PC-3 (cell line): ENCODE measurements at regions not wholly inside any gene's neighbourhood (a gene's known extent, or its start where the extent isn't known, plus 50 kb on each side); places are given as distances from the start of the nearest gene placed in this dataset.
A peak's percentile ranks its signal among the peaks of the same experiment; 100 is the strongest.

Experiments used
- ATAC-seq: fragments of 200-7000 bp; cut with Tn5 transposase; 2 replicates; pipeline ENCODE4 v1.9.1; 2020; ENCODE audit warnings: mild to moderate bottlenecking, moderate library complexity
- BruUV-seq: library from RNA; stranded (reverse); fragments of 400-500 nt; replicated peaks from 2 replicates; lab custom pipeline; 2021; lab: Mats Ljungman, UMichigan
- CTCF ChIA-PET: fragments of 300-600 bp; sonication (Branson Sonifier 250); formaldehyde crosslinking; loops from one replicate; lab custom pipeline; 2022; ENCODE audit warnings: antibody characterized with exemption; lab: Charles Lee
- POLR2A ChIA-PET: fragments of 300-600 bp; sonication (Branson Sonifier 250); formaldehyde crosslinking; loops from one replicate; lab custom pipeline; 2022; ENCODE audit warnings: antibody characterized with exemption; ENCODE audit not compliant: unreplicated experiment; lab: Charles Lee
- DNase-seq: peaks from one replicate; pipeline ENCODE4 v3.0.0-alpha.2; 2015
- H2AFZ ChIP-seq: fragments of 300-600 bp; sonication (generic); 2 replicates; pipeline ENCODE4 v1.6.0; 2016; ENCODE audit warnings: antibody characterized with exemption, low read length
- H3F3A ChIP-seq: fragments of 300-600 bp; sonication (generic); one replicate; pipeline ENCODE4 v1.6.0; 2017; ENCODE audit warnings: antibody characterized with exemption, low read length, control low read depth, mild to moderate bottlenecking; ENCODE audit not compliant: unreplicated experiment
- H3K27ac ChIP-seq: fragments of 300-600 bp; sonication (generic); 2 replicates; pipeline ENCODE4 v1.5.1; 2016; ENCODE audit warnings: mild to moderate bottlenecking, low read length
- H3K27me3 ChIP-seq: fragments of 300-600 bp; sonication (generic); 2 replicates; pipeline ENCODE4 v1.6.1; 2016; ENCODE audit warnings: low read length, mixed read lengths
- H3K36me3 ChIP-seq: fragments of 300-600 bp; sonication (generic); 2 replicates; pipeline ENCODE4 v1.6.1; 2016; ENCODE audit warnings: low read depth, mixed run types, low read length, mixed read lengths
- H3K4me1 ChIP-seq: fragments of 300-600 bp; sonication (generic); 2 replicates; pipeline ENCODE4 v1.5.1; 2016; ENCODE audit warnings: low read length; ENCODE audit not compliant: insufficient read depth
- H3K4me2 ChIP-seq: fragments of 300-600 bp; sonication (generic); 2 replicates; pipeline ENCODE4 v1.6.0; 2016; ENCODE audit warnings: low read length
- H3K4me3 ChIP-seq: fragments of 300-600 bp; sonication (generic); 2 replicates; pipeline ENCODE4 v1.5.1; 2016; ENCODE audit warnings: mild to moderate bottlenecking, low read length, mixed read lengths
- H3K79me2 ChIP-seq: fragments of 300-600 bp; sonication (generic); 2 replicates; pipeline ENCODE4 v1.6.1; 2017; ENCODE audit warnings: low read length, mixed read lengths
- H3K9ac ChIP-seq: fragments of 300-600 bp; sonication (generic); 2 replicates; pipeline ENCODE4 v1.6.0; 2016; ENCODE audit warnings: mild to moderate bottlenecking, low read length
- H3K9me2 ChIP-seq: fragments of 300-600 bp; sonication (generic); replicated peaks from 2 replicates; pipeline ENCODE4 v1.6.1; 2016; ENCODE audit warnings: mixed run types, low read length, mixed read lengths
- H3K9me3 ChIP-seq: fragments of 300-600 bp; sonication (generic); 2 replicates; pipeline ENCODE4 v1.6.1; 2016; ENCODE audit warnings: low read length, mixed read lengths
- H4K20me1 ChIP-seq: fragments of 300-600 bp; sonication (generic); 2 replicates; pipeline ENCODE4 v1.6.1; 2016; ENCODE audit warnings: low read length, mixed read lengths
- CTCF ChIP-seq: fragments of 300-600 bp; sonication (generic); conservative IDR thresholded peaks from 2 replicates; pipeline ENCODE4 v1.5.1; 2017; ENCODE audit warnings: antibody characterized with exemption, low read depth, mild to moderate bottlenecking, low read length
- EZH2 ChIP-seq: fragments of 300-600 bp; sonication (generic); IDR thresholded peaks from one replicate; pipeline ENCODE4 v1.6.1; 2017; ENCODE audit warnings: antibody characterized with exemption, mild to moderate bottlenecking, low read length; ENCODE audit not compliant: unreplicated experiment
- EZH2phosphoT487 ChIP-seq: fragments of 300-600 bp; sonication (generic); IDR thresholded peaks from 2 replicates; pipeline ENCODE4 v1.6.1; 2018; ENCODE audit warnings: mild to moderate bottlenecking, antibody characterized with exemption, low read length, borderline replicate concordance
- intact Hi-C: fragments of 100-400 bp; cut with micrococcal nuclease; formaldehyde crosslinking; loops from 2 replicates; pipeline ENCODE4 v1.9.0; 2023

- H3K4me3 ChIP-seq, result no peak overlapping the region
- H2AFZ ChIP-seq, result no peak overlapping the region
- CTCF ChIA-PET, result no interaction called here
- H3F3A ChIP-seq, result no peaks in the 10 kb centered on the region
- H3K79me2 ChIP-seq, result no peaks in the 10 kb centered on the region
- no peak for ATAC-seq
- H3K4me1 ChIP-seq, result peaks cover 6% of the 10 kb centered on the region
- no peaks in the 10 kb centered on the region for H3K9me2 ChIP-seq
- no peaks in the 10 kb centered on the region for H3K36me3 ChIP-seq
- H3K9me3 ChIP-seq, result no peaks in the 10 kb centered on the region
- H3K9ac ChIP-seq, result no peak overlapping the region
- H4K20me1 ChIP-seq, result no peaks in the 10 kb centered on the region
- POLR2A ChIA-PET, result no interaction called here
- H3K4me2 ChIP-seq, result no peak overlapping the region
- intact Hi-C loops, result no loop called here
- H3K27me3 ChIP-seq, result no peaks in the 10 kb centered on the region
- no peak for DNase-seq
- no TSS peak for BruUV-seq
- no peak overlapping the region for H3K27ac ChIP-seq
- no peak for TF ChIP-seq CTCF
- no peak for TF ChIP-seq EZH2
- no peak for TF ChIP-seq EZH2phosphoT487
Measured at GRCh38 chr13:43990021-43990420, 110.3 kb downstream of the LACC1 start.

GRCh38 chr13:43990829-43991228 lies 111.1 kb downstream of the LACC1 start:
- DNase-seq (no peak), ATAC-seq (no peak)
- Histone ChIP-seq H3F3A (no peaks in the 10 kb centered on the region), H3K4me1 (peaks cover 6% of the 10 kb centered on the region), H3K36me3 (no peaks in the 10 kb centered on the region), H3K9ac (no peak overlapping the region), H3K27ac (no peak overlapping the region), H3K9me3 (no peaks in the 10 kb centered on the region), H3K27me3 (no peaks in the 10 kb centered on the region), H3K79me2 (no peaks in the 10 kb centered on the region), H3K9me2 (no peaks in the 10 kb centered on the region), H4K20me1 (no peaks in the 10 kb centered on the region), H3K4me3 (no peak overlapping the region), H2AFZ (no peak overlapping the region), H3K4me2 (no peak overlapping the region)
- POLR2A ChIA-PET, result no interaction called here
- no peak for TF ChIP-seq EZH2
- no peak for TF ChIP-seq EZH2phosphoT487
- no TSS peak for BruUV-seq
- CTCF ChIA-PET, result no interaction called here
- intact Hi-C loops, result no loop called here

GRCh38 chr13:43991773-43992201 lies 112.1 kb downstream of the LACC1 start:
- peak; percentile 14 for DNase-seq
- no peaks in the 10 kb centered on the region for H3F3A ChIP-seq
- no peak overlapping the region for H3K9ac ChIP-seq
- H3K4me1 ChIP-seq, result peaks cover 6% of the 10 kb centered on the region
- no peaks in the 10 kb centered on the region for H3K27me3 ChIP-seq
- H3K79me2 ChIP-seq, result no peaks in the 10 kb centered on the region
- H3K27ac ChIP-seq, result no peak overlapping the region
- H3K4me2 ChIP-seq, result no peak overlapping the region
- no peaks in the 10 kb centered on the region for H3K9me3 ChIP-seq
- TF ChIP-seq EZH2phosphoT487 (no peak), EZH2 (no peak), CTCF (no peak)
- no peak overlapping the region for H3K4me3 ChIP-seq
- ChIA-PET POLR2A (no interaction called here), CTCF (no interaction called here)
- BruUV-seq, result no TSS peak
- no peaks in the 10 kb centered on the region for H3K36me3 ChIP-seq
- H2AFZ ChIP-seq, result no peak overlapping the region
- H4K20me1 ChIP-seq, result no peaks in the 10 kb centered on the region
- ATAC-seq, result no peak
- intact Hi-C loops, result no loop called here
- no peaks in the 10 kb centered on the region for H3K9me2 ChIP-seq
